GM18870 (cell line): ENCODE measurements at regions not wholly inside any gene's neighbourhood (a gene's known extent, or its start where the extent isn't known, plus 50 kb on each side); places are given as distances from the start of the nearest gene placed in this dataset.

Experiments
- ATAC-seq: cut with Tn5 transposase; IDR thresholded peaks from one replicate; pipeline ENCODE4 v1.9.1; 2021; ENCODE audit warnings: moderate library complexity; ENCODE audit not compliant: unreplicated experiment

DNA sequence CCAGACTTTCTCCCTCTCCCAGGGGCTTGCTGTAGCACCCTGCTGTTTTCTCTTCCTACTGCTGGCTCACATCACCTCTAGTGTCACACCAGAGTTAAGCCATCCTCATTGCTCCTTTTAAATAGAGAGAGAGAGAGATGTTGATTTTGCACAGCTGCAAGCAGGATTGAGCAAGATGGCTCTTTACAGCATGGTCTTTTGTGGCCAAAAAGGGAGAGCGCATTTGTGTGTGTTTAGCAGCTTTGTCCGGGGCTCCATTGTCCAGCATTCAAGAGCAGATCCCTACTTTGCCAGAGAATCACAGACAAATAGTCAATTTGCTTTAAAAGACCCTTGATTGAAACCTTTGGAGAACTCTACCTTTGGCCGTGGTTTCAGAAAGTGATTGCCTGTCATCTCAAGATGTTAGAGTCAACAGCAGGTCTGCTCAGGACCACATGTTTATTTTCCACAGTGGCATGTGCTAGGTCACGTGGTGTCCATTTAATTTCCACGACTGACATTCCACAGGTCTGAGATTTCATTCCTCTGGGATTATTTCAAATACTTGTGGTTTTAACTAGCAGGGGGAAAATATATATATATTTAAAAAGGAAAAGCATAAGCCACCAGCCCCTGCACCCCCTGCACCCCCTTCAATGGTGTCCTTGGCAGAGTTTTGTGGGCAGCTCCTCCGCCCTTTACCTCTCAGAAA is 359.9 kb upstream of the SLC14A2 start:
- no peak for ATAC-seq

DNA sequence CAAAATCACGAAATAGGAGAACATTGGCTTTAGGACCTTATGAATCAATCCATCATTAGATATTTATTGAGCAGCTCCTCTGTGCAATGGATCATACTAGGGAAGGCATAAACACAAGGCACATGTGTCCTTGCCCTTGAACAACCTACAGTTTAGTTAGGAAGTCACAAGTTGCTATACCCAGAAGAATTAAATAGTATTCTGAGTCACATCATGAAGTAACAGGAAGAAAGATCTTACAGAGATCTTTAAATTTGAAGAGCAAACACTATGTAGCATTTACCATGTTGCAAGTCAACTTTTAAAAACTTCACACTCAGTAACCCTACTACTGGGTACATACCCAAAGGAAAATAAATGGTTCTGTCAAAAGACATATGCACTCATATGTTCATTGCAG is 355.2 kb upstream of the SLC14A2 start:
- ATAC-seq: no peak

DNA sequence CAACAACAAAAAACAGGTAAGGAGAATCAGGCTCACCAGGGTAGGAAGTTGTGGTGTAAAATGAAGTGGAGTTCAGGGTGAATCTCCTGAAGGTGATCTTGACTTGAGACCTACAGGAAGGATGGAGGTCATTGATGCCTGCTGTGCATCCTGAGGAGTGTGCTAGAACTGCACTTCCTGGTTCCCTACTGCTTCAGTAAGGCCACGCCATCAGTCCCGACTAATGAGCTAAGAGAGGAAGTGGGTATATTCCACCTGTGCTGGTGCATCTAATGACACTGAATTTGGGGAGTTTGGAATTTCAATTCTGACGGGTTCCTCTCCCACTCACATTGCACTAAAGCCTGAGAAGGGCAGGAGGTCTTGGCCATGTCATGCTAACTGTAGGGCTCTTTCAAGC is 349.3 kb upstream of the SLC14A2 start:
- no peak for ATAC-seq

DNA sequence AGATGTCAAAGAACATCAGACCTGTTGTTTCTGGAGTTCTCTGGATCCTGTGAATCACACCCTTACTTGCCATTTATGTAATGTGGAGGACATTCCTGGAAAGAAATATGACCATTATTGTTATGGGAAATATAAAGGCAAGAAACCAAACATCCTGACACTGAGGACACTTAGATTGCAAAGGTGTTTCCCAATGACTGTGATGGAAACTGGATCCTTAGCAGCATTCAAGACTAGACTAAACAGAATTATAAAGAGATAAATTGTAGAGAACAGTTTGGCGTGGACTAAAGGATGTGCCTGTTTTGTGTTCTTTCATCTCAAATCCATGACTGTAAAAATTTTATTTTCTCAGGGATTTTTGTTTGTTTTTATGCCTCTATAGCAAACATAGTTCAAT is 347.7 kb upstream of the SLC14A2 start:
- no peak for ATAC-seq

DNA sequence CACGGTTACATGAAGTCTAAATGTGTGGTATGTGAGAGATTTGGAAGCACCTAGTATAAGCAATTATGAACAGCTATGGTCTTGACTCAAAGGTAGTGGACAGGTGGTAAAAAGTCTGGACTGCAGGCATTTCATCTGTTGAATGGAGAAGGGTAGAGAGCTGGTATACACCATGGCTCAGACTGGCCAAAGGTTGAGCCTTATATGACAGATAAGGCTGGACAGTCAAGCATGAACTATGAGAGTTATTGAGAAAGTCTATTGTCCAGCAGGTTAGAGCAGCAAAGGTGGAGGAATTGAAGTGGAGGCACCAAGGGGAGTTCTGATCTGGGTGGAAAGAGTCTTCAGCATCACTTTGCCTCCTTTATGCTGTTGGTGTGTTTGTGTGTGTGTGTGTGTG is 346.7 kb upstream of the SLC14A2 start:
- ATAC-seq: no peak

DNA sequence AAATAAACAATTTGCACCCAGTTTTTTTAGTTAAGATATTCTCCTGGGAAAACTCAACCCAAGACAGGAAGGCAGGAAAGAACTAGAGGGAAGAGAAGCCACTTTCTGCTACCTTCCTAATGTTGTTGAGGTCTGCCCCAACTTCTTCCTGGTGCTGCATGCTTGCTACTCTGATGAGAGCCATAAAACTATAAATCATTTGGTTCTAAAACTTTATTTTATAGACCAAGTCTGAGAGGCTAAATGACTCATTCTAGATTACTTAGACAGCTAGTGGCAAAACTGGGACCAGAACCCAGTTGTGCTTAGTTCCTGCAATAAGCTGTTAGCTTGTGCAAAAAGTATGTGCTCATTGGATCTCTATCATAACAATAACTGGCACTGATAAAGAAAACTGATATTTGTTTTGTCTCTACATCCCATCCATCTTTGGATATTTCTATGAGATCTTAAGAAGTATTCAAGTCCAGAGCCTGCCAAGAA is 344.9 kb upstream of the SLC14A2 start:
- no peak for ATAC-seq

DNA sequence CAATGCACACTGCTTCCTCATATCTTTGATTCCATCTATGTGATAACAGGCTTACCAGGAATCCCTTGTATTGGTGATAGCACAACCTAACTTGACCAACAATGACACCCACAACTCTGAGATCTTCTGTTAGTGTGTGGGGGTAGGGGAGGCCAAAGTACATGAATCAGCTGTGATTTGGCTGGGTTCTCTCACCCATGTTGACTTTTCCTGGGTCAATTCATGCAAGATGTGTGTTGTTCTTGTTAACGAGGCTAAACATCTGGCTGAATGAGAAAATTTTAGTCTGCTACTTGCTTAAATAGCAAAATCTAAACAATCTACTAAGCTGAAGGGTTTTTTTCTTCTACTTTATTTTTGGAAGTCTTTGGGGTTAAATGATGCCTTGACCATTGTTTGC is 341.2 kb upstream of the SLC14A2 start:
- ATAC-seq: no peak

DNA sequence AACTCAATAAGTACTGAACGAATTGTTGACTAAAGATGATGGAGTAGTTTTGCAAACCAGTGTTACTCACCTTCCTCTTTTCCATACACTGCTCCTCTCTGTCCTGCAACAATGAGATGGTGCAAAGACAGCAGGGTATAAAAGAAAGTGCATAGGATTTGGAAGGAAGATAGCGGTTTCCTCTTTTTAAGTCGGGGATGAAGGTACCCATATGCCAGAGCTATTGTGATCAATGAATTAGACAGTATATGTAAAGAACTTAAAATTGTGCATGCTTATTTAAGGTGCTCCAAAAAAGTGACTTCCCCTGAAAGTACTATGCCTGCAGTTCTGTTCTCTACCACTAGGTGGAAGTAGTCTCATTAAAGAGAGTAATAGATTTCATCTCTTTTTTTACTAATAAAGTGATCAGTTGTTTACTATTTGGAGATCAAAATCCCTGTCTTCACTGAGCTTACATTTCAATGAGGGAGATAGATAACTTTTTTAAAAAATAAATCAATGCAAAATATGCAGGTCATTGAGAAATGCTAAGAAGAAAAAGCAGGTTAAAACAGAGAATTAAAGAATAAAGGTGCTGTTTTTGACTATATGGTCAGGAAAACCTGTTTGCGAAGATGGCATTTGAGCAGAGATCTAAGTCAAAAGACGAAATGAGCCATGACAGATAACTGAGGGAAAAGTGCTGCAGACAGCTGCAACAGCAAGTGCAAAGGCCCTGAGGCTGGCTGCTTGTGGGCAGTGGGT is 339.7 kb upstream of the SLC14A2 start:
- ATAC-seq: no peak

DNA sequence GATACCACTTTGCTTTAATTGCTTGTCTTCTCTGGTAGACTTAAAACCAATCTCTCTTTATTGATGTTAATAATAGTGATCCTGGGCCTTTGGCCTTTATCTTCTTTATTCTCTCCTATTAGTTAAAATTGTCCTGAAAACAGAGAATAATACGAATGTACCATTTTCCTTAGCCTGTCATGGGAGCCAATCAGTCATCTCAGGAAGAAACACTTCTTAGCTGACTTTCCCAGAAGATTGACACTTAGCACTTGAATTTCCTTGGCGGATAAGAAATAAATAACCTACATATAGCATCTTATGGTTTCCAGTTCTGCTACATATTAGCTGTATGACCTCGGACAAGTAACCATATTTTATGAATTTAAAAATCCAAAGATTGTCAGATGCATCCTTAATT is 338.4 kb upstream of the SLC14A2 start:
- ATAC-seq: no peak

DNA sequence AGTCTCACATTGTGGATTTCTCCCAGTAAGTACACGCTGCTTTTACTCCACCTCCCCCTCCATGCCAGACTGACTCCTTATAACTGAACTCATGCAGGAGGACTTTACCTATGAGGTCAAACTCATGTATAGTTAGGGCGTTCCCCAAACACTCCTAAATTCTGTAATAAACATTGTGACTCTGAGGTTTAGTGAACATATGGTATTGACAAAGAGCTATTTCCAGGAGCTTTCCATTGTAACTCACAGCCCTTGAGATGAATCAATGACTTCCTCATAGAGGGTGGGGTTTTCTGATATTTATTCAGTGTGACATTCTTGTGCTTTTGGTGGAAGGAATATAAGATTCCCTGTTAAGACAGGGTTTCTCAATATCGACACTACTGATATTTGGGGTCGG is 337.4 kb upstream of the SLC14A2 start:
- ATAC-seq: no peak

DNA sequence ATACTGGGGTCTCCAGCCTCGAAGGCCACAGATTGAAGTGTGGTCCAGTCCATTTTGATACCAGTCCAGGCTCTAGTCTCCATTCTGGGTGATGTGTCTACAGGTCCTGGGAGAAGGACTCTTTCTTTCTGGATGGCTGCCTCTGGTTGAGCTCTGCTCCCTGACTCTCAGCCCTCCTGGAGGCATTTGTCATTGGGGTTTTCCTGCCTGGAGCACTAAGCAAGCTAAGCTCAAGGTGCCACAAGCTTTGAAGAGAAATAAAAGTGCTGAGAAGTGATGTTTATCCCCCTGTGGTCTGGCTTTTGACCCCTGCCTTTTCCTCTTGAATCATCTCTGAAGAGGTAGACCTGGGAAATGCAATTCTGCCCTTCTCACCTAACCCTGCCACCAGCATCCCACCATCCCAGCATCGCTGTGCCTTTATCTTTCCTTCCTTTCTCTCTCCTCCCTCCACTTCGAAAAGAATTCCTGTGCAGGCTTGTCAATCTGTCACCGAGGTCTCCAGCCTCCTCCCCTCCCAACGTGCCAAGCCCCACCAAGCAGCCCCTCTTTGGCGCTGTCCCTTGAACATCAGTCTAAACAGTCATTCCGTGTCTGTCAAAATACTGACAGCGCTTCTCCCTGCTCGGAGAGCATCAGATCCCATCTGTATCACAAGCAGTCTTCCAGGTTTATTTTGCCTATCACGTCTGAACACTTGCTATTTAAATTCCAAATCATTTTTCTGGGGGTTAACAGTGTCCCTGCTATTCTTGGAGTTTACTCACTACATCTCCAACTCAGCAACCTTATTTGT is 334.6 kb upstream of the SLC14A2 start:
- no peak for ATAC-seq

DNA sequence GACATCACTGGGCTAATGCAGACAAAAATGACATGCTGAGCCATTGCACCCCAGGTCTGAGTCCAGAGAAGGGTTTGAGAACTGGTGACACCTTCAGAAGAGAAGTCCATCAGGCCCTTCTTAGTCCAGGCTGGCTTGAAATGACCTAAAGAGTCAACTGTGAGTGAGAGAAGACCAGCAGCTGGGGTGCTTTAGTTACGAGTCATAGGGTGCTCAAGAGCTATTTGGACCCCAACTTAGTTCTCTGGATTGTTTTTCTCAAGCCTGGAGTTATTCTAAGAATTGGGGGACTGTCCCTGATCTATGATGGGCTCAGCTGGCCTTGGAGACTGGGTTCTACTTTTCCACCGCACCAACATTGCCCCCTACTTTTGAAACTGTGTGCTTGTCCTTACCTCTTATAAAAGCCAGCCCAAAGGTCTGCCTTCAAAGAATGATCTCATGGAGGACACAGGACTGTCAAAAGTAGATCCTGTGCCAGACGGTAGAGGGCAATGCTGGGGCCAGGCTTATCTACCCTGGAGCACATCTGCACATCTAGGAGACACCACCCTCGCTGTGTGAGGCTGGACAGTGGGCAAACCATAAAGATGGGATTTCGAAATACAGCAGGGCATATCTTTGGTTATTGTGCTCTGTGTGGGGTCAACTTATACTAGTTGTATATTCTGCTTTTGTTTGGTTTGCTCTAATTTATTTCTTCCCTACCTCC is 333.0 kb upstream of the SLC14A2 start:
- ATAC-seq: no peak

DNA sequence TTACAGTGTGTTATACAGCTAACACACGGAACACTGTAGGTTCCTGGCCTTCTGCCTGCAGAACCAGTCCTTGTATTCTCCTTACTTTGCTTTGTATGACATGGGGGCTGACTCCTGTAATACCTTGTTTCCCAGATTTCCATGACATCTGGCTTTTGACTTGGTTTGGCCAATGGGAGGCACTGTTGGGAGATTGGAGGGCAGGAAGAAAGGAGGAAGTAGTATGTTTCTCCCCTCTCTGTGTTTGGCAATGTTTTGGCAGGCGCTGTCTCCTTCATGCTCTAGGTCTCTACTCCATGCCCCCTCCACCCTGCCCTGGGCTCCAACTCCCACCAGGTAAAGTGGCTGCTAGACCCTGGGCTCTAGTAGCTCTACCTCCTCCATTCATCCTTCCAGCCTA is 331.1 kb upstream of the SLC14A2 start:
- ATAC-seq: no peak

DNA sequence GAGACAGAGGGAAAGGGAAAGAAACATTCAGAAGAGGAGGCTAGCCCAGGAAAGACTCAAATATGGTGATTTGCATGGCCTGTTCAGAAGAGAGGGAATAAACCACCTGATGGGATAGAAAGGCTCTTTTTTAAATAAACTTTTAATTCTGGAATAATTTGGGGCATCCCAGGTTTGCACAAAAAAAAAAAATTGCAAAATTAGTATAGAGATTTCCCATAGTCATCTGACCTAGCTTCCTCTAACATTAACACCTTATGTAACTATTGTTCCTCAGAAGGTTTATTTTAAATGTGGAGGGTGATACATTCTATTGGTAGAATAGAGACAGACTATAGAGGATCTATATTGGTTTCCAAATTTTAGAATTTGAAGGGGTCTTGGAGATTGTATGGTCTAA is 330.4 kb upstream of the SLC14A2 start:
- no peak for ATAC-seq

DNA sequence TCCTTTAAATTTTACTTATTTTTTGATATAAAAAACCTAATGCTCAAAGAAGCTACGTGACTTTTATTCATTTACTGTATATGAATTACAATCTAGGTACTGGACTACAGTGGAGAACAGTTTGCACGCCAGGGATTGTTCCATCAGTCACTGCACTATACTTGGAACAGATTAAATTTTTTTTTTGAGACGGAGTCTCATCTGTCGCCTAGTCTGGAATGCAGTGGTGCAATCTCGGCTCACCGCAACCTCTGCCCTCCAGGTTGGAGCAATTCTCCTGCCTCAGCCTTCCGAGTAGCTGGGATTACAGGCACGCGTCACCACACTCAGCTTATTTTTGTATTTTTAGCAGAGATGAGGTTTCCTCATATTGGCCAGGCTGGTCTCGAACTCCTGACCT is 330.0 kb upstream of the SLC14A2 start:
- ATAC-seq: no peak

DNA sequence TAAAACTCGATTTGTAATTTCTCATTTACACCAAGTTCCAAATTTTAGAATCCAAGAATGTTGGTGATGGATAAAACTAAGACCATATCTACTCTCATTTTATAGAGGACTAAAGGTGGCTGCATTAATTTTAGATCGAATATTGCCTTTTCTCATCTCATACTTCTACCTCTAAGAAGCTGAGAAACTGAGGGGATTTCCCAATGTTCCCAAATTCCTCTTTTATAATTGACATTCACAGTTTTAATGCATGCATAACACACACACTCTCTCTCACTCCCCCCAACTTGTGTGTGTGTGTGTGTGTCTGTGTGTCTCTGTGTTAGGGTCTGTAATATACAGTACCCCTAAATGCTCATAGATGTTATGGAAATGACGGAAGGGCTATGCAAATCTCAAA is 328.8 kb upstream of the SLC14A2 start:
- no peak for ATAC-seq

DNA sequence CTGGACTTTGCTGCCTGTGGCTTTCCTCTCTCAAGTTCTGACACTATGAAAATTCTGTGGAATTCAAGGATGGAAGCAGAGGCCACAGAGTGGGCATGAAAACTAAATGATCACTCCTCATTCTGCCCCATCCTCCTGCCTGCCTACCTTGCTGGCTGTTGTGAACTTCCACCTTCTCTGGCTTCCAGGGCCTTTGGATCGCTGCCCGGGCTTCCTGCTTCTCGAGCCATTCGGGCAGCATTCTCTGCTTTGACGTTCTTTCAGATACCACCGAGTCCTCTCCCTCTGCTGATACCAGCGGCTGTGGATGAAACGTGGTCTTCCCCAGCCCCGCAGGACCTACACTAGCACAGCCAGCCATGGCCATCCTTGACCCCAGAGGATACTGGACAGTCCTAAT is 327.7 kb upstream of the SLC14A2 start:
- ATAC-seq: no peak

DNA sequence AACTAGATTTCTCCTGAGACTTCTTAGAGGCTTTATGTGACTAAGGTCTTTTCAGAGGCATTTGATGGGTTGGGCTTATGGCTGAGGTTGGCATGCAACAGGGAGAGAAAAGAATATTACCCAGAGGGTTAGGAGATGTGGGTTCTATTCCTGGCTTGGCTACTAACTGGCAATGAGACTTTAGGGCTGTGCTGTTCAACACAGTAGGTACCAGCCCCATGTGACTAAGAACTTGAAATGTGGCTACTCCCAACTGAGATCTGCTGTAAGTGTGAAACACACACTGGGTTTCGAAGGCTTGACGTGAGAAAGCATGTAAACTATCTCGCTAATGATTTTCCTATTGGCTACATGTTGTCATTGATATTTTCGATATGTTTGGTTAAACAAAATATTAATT is 324.9 kb upstream of the SLC14A2 start:
- no peak for ATAC-seq

DNA sequence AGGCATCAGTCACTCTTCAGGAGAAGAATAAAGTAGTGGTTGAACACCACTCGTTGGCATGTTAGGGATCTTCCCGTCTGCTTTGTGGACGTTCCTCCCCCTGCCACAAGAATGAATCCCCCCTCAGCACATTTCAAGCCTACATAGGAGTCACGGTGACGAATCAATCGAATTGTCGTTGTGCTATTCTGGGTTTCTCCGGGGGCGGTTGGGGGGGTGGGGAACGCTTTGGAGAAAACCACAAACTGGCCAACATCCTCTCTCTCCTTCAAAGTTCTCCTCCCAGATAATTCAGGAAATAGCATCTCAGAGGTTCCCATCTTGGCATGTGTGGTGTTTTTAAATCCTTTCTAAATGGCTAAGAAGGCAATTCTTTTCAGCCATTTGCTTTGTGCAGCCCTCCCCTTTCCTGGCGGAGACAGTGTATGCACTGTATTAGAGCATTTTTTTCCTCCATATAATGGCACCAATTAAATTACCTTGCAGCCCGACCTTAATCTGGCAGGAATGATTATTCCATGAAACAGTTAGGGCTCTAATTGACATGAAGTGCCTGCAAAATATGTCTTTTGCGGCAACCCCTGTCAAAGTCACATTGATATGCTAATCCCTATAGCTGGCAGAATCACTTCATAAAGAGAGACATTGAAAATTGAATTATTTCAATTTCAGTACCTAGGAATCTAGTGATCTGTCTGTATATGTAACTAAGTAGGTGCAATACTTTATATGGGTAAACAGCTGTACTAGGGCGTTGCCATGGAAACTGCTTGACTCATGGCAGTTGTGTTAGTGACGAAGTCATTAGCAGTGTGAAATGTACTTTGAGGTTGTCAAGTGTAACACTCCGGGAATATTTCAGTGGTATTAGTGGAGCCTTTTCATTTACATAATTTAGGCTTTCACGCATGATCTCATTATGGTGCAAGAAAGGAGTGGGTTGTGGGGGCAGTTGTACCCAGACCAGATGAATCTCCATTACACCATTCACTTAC is 323.4 kb upstream of the SLC14A2 start:
- ATAC-seq: no peak

DNA sequence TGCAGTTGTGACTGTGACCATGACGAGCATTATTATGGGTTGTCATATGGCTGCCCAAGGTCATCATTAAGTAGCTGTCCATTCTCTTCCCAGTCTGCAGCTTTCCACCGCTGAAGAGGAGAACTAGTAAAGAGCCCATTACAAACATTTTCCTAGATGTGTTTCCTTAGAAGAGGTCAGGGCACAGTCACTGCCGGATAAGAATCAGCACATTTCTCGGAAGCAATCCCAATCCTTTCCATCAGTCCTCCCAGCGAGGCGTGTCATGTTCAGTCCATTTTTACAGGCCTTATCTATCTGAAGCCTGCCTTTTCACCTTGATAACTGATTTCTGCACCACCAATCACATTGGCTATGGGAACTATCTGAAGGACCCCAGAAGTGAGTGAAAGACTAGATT is 319.9 kb upstream of the SLC14A2 start:
- ATAC-seq: no peak
